T-helper 22 cell (primary cell): ENCODE measurements at regions not wholly inside any gene's neighbourhood (a gene's known extent, or its start where the extent isn't known, plus 50 kb on each side); places are given as distances from the start of the nearest gene placed in this dataset.

Experiments
- DNase-seq: peaks from one replicate; pipeline ENCODE4 v3.0.0-alpha.2; 2020; ENCODE audit warnings: low read depth

DNA sequence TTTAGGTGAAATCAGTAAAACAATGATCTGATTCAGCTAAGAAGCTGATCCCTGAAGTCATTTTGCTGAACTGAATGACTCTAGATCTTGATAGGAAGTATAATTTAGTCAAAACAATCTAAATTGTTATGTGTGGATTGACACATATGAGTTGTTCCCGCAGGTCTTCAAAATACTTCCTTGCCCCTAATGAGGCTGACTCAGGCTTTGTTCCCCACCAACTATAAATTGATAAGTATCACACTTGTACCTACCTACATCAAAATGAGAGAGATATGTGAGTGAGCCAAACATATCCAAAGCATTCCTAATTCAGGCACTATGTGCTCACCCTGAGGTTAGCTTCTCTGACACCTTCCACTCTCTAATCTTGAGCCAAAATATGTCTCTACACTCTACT lies 507.1 kb downstream of the PLPP3 start:
- DNase-seq: no peak

GRCh38 chr1:56071351-56071750 lies 508.0 kb downstream of the PLPP3 start:
- DNase-seq: no peak

GRCh38 chr1:56070601-56071000 lies 508.8 kb downstream of the PLPP3 start:
- no peak for DNase-seq

- DNase-seq: no peak
Measured at GRCh38 chr1:56069824-56070223, 509.5 kb downstream of the PLPP3 start.

GRCh38 chr1:56068908-56069307 lies 510.5 kb downstream of the PLPP3 start:
- DNase-seq: no peak

DNA sequence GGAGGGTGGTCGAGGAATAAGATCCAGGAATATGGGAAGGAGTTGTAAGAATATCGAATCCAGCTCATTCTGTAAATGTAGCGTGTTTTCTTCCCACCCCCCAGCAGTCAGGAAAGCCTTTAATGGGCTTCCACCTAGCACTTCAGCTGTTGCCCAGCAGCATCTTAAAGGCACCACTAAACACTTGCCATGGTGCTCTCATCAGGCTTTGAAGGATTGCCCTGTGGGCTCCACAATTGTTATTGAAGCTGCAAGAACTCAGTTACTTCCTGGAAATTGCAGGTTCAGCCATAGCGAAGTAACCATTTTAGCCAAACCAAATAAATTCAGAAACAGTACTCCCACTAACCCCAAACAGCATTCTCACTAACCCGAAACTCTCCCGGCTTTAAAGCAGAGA lies 511.2 kb downstream of the PLPP3 start:
- no peak for DNase-seq

- no peak for DNase-seq
Measured at GRCh38 chr1:56065729-56066128, 513.6 kb downstream of the PLPP3 start.

DNA sequence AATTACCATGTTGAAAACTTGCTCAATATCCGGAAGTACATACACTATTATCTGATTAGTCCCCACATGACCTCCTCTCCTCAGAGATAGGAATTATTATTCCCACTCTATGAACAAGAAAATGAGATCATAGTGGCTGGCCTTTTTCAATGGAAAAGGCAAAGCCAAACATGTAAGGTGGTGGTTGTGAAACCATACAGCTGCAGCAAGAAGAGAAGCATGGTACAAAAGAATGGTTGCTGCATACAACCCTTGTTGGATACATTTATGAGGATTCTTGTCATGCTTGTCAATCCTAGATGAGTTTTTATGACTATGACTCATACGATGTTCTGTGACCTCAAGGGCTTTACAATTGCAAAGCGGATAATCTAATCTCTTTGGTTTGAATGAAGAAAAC lies 514.7 kb downstream of the PLPP3 start:
- no peak for DNase-seq

DNA sequence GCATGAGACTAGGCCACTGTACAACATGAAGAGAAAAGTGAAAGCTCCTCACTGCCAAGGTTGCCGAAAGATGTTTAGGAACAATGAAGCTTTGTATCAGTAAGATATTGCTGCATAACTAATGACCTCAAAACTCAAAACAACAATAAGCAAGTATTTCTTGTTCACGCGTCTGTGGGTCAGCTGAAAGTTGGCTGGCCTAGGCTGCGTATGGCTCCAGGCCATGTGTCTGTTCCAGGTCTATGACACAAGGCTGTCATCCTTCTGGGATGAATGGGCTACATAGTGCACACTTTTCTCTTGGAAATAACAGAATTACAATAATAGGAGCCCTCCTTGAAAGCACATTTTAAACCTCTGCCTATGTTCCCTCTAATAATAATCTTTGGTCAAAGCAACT lies 515.9 kb downstream of the PLPP3 start:
- DNase-seq: no peak

DNA sequence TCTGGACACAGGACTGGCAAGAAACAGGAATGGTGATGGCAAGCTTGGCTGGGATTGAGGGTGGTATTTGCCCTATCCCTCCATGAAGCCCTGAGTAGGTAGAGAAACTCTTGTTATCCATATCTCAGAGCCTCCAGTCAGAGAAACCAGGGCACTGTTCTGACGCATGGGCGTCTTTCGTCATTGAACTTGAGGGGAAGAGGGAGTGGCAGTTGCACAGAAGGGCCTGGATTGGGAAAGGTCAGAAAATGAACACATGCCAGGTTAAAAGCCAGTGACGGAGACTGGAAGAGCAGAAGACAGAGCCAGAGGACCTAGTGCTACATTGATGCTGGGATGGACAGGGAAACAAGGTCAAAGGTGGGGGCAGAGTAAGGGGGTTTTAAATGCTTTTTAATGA lies 516.7 kb downstream of the PLPP3 start:
- DNase-seq: no peak

DNA sequence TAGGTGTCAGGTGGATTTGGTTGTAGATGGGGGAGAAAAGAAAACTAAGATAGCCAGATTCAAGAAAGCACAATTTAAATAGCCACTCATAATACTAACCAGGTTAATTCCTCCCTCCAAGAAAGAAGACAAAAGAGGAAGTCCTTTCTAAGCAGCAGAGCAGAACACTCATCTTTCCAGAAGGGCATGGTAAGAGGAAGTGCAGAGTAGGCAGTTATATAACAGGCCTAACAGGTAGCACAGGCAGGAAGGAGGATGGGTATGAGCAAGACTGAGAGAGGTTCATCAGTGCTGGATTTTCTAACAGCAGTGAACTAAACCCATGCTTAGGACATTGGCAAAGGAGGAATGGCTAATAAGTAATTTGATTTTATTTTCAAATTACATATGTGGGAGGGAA lies 517.5 kb downstream of the PLPP3 start:
- no peak for DNase-seq

GRCh38 chr1:56060906-56061305 lies 518.5 kb downstream of the PLPP3 start:
- no peak for DNase-seq

GRCh38 chr1:56057466-56058405 lies 521.6 kb downstream of the PLPP3 start:
- no peak for DNase-seq

DNA sequence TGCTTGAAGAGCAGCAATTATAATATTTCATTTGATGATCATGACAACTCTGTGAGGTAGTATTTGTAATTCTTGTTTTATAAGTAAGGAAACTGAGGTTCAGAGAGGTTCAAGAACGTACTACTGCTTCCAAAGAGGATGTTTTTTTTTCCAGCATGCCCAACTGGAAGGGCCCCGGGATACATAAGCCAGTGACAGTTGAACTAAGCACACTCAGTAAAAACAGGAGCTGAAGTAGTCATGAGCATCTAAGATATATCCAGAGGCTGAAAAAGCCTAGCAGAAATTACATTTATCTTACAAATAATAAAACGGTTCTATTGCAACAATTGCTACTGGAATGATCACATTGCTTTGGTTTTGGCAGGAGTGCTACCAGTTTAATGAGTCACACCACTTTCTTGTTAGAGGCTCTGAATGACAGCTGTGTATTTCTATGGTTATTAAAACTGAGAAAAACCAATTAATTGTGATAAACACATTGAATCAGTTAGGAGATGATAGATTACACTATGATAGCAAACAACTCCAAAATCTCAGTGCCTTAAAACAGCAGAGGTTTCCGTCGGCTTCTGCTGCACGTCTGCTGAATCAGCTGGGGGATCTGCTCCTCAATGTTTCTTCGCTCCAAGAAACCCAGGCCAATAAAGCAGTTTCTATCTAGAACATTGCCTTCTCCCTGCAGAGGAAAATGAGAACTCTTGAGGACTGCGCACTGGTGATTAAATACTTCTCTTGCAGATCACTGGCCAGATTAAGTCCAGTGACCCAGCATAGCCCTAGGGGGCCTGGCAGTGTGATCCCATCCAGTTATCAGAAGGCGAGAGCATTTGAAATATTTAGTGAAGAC lies 522.7 kb downstream of the PLPP3 start:
- no peak for DNase-seq

DNA sequence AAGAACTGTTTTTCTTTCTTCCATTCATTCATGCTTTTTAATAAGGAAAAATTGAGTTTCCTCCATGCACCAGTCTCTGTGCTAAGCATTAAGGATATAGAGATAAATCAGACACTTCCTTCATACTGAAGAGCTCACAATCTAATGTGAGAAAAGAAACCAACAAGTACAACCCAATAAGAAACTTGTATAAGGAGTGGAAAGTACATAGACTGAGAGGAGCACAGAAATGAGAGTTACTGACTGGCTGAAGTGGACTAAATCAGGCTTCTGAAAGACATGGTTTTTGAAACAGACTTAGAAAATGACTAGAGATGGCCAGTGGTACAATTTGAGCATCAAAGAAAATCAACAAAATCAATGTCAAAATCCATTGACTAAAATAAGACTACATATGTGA lies 524.4 kb downstream of the PLPP3 start:
- no peak for DNase-seq

DNA sequence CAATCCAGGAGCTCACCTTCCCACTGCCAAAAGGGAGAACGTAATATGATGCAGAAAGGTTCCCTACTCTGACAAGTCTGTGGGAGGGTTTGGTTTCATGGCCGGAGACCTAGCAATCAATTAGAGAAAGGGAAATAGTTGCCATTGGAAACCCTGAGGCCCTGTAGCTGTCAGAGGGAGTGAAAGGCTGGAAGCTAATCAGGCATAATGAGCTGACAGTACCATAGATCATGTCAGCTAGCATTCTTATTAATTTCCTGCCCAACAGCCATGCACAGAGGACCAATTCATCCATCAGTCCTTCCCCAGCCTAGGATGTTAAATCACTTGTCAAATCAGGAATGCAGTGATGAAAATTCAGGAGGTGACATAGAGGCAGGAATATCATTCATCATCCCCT lies 527.3 kb downstream of the PLPP3 start:
- no peak for DNase-seq

GRCh38 chr1:56050911-56051310 lies 528.5 kb downstream of the PLPP3 start:
- no peak for DNase-seq

DNA sequence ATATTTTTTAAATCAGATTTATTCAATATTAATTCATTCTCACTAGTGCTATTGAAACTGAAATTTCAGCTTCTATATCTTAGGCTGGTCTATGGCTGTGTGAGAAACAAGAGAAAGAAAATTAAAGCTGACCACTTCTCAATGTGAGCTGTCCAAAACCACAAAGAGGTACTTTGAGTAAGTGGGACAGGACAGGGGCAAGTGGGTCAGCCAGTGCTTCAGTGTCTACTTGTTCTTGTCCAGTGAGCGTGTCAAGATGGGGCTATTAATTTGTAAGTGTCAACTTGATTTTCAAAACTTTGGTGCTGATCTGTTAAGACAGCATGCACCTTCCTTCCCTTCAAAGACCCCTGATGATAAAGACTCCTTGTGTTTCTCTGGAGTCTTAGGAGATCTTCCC lies 533.9 kb downstream of the PLPP3 start:
- DNase-seq: no peak

- DNase-seq: no peak
Measured at GRCh38 chr1:56045062-56045461, 534.3 kb downstream of the PLPP3 start.

DNA sequence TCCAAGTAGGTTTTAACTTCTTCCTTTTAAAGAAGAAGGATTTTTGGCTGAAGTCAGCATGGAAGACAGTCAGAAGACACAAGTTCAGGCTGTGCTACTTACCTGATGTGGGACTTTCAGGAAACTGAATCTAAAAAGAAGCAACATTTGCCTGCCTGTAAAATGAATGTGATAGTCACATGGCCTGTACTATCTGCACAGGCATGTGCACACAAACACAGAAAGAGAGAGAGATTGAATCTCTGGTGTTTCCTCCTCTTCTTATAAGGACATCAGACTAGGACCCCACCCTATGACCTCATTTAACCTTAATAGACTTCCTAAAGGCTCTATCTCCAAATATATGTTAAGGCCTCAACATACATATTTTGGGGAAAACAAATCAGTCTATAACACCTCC lies 542.9 kb downstream of the PLPP3 start:
- DNase-seq: no peak

GRCh38 chr1:56034847-56035481 lies 544.4 kb downstream of the PLPP3 start:
- DNase-seq: no peak

DNA sequence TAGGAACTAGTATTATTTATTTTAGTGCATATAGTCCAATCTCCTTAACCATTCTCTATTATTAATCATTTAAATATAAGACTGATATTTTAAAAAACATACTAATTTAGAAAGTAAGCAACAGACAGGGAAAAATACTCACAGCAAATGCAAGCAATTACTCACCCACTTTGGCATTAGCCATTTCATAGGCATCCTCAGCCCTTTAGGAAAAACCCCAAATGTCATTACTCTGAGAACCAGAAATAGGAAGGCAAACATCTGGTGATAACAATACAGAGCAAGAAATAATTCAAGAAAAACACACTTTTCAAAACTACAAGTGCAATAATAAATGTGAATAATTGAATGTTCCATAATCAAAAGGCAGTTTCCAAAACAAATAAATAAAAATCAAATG lies 545.1 kb downstream of the PLPP3 start:
- no peak for DNase-seq
